Tibial nerve (tissue), 4 donors: ENCODE measurements at regions not wholly inside any gene's neighbourhood (a gene's known extent, or its start where the extent isn't known, plus 50 kb on each side); places are given as distances from the start of the nearest gene placed in this dataset.

Experiments used
- DNase-seq, 2 donors: peaks; one replicate each; pipeline ENCODE4 v3.0.0-alpha.2; 2019; ENCODE audit warnings: low spot score in 2 of 2
- H3K27ac ChIP-seq, 4 donors: fragments of 200-600 bp; sonication (generic) in 3 of 4; one replicate each; pipeline ENCODE4 v1.5.1; 2017 to 2019; ENCODE audit warnings: mild to moderate bottlenecking in 1 of 4
- H3K27me3 ChIP-seq, 2 donors: fragments of 200-600 bp; sonication (generic) in 1 of 2; one replicate each; pipeline versions ENCODE4 v1.5.1 to v1.6.0; 2017 to 2019
- H3K36me3 ChIP-seq, 3 donors: fragments of 200-600 bp; sonication (generic); one replicate each; pipeline ENCODE4 v1.5.1; 2018 to 2019
- H3K4me1 ChIP-seq, 4 donors: fragments of 200-600 bp; sonication (generic) in 3 of 4; one replicate each; pipeline ENCODE4 v1.5.1; 2017 to 2019
- H3K4me3 ChIP-seq, 4 donors: fragments of 200-600 bp; sonication (generic) in 3 of 4; one replicate each; pipeline ENCODE4 v1.5.1; 2017 to 2019; ENCODE audit warnings: mild to moderate bottlenecking in 1 of 4, moderate library complexity in 1 of 4
- H3K9me3 ChIP-seq, 4 donors: fragments of 200-600 bp; sonication (generic) in 3 of 4; one replicate each; pipeline ENCODE4 v1.5.1; 2017 to 2019
- CTCF ChIP-seq, 5 experiments: fragments of 200-600 bp in 3 of 5; fragments of 450-650 bp in 2 of 5; sonication (generic) in 3 of 5; IDR thresholded peaks; one replicate each; pipeline ENCODE4 v1.5.1; 2016 to 2019; ENCODE audit warnings: antibody characterized with exemption in 5 of 5, mild to moderate bottlenecking in 3 of 5, moderate library complexity in 2 of 5
- EP300 ChIP-seq, 2 donors: sonication (generic); formaldehyde crosslinking; IDR thresholded peaks; one replicate each; pipeline ENCODE4 v1.6.1; 2017; ENCODE audit warnings: antibody characterized with exemption in 2 of 2, mild to moderate bottlenecking in 1 of 2
- POLR2A ChIP-seq, 2 donors: fragments of 450-650 bp; IDR thresholded peaks; one replicate each; pipeline ENCODE4 v1.6.1; 2017; ENCODE audit warnings: antibody characterized with exemption in 2 of 2, mild to moderate bottlenecking in 2 of 2, moderate library complexity in 2 of 2
- WGBS, 2 donors: methylation state at CpG; one replicate each; pipeline ENCODE4 v1.1.5; 2018; 5-methylcytosine and 5-hydroxymethylcytosine counted together

GRCh38 chr14:51576117-51576430 is 75.6 kb upstream of the FRMD6 start:
- Histone ChIP-seq H3K4me3 (no peak overlapping the region), H3K27me3 (no peaks in the 10 kb centered on the region), H3K27ac (no peak overlapping the region), H3K9me3 (no peaks in the 10 kb centered on the region), H3K36me3 (no peaks in the 10 kb centered on the region), H3K4me1 (peaks cover 0 to 3% (median 0%) of the 10 kb centered on the region in 4 donors)
- TF ChIP-seq EP300 (IDR thresholded peaks at IDR 0.05) (no peak), CTCF (IDR thresholded peaks at IDR 0.05) (no peak), POLR2A (IDR thresholded peaks at IDR 0.05) (no peak)
- WGBS, 2 donors: 56 to 71% methylated on average over 3 of the region's 3 CpGs
- no peak for DNase-seq

GRCh38 chr14:51576879-51577278 is 74.8 kb upstream of the FRMD6 start:
- Histone ChIP-seq H3K27ac (no peak overlapping the region), H3K27me3 (no peaks in the 10 kb centered on the region), H3K9me3 (no peaks in the 10 kb centered on the region), H3K4me1 (peaks cover 0 to 3% (median 0%) of the 10 kb centered on the region in 4 donors), H3K4me3 (no peak overlapping the region), H3K36me3 (no peaks in the 10 kb centered on the region)
- TF ChIP-seq CTCF (IDR thresholded peaks at IDR 0.05) (no peak), POLR2A (IDR thresholded peaks at IDR 0.05) (no peak), EP300 (IDR thresholded peaks at IDR 0.05) (no peak)
- WGBS, 2 donors: 33 to 38% methylated on average over 1 of the region's 1 CpG
- DNase-seq: no peak

GRCh38 chr14:51578853-51579252 is 72.9 kb upstream of the FRMD6 start:
- no peaks in the 10 kb centered on the region for H3K9me3 ChIP-seq
- WGBS, 2 donors: 90 to 93% methylated on average over 2 of the region's 2 CpGs
- H3K4me1 ChIP-seq: peaks cover 0 to 3% (median 0%) of the 10 kb centered on the region in 4 donors
- H3K4me3 ChIP-seq: no peak overlapping the region
- TF ChIP-seq EP300 (IDR thresholded peaks at IDR 0.05) (no peak), CTCF (IDR thresholded peaks at IDR 0.05) (no peak), POLR2A (IDR thresholded peaks at IDR 0.05) (no peak)
- H3K36me3 ChIP-seq: no peaks in the 10 kb centered on the region
- no peak overlapping the region for H3K27ac ChIP-seq
- DNase-seq: no peak
- H3K27me3 ChIP-seq: no peaks in the 10 kb centered on the region

GRCh38 chr14:51581017-51581881 is 70.5 kb upstream of the FRMD6 start:
- H3K27me3 ChIP-seq: no peaks in the 10 kb centered on the region
- DNase-seq: no peak
- no peak overlapping the region for H3K27ac ChIP-seq
- H3K36me3 ChIP-seq: no peaks in the 10 kb centered on the region
- no peak for TF ChIP-seq EP300 (IDR thresholded peaks at IDR 0.05)
- no peak overlapping the region for H3K4me3 ChIP-seq
- no peaks in the 10 kb centered on the region for H3K9me3 ChIP-seq
- no peaks in the 10 kb centered on the region for H3K4me1 ChIP-seq
- 85 to 89% methylated on average over 4 of the region's 4 CpGs for WGBS, 2 donors

GRCh38 chr14:51582437-51582836 is 69.3 kb upstream of the FRMD6 start:
- no peak for DNase-seq
- Histone ChIP-seq H3K27ac (no peak overlapping the region), H3K9me3 (no peaks in the 10 kb centered on the region), H3K4me3 (no peak overlapping the region), H3K27me3 (no peaks in the 10 kb centered on the region), H3K4me1 (no peaks in the 10 kb centered on the region), H3K36me3 (no peaks in the 10 kb centered on the region)
- WGBS, 2 donors: 80 to 83% methylated on average over 2 of the region's 2 CpGs
- TF ChIP-seq CTCF (IDR thresholded peaks at IDR 0.05) (no peak), EP300 (IDR thresholded peaks at IDR 0.05) (no peak), POLR2A (IDR thresholded peaks at IDR 0.05) (no peak)
